ENCODE measurements at regions not wholly inside any gene's neighbourhood (a gene's known extent, or its start where the extent isn't known, plus 50 kb on each side); places are given as distances from the start of the nearest gene placed in this dataset.
"Not testable (repeated sequence)": the region's sequence is repeated elsewhere in the genome, so short reads cannot be mapped to it uniquely, and the experiment has no call there.

DNA sequence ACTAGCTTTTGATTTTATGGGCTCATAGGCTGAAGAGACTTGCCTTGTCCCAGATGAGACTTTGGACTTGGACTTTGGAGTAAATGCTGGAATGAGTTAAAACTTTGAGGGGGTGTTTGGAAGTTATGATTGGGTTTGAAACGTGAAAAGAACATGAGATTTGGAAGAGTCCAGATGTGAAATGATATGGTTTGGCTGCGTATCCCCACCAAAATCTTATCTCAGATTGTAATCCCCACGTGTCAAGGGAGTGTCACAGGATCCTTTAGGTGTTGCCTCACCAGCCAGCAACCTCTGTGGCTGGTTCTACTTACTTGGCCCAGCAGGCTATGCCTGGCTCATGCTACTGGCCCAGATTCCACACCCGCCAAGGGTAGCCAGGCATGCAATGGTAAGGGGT lies 119.6 kb upstream of the NPY start:
- CTCF ChIA-PET (ENCODE audit: partially characterized antibody) = no interaction called here
- POLR2A ChIA-PET (ENCODE audit: partially characterized antibody) = no interaction called here
- Histone ChIP-seq H3K27ac (ENCODE audit: low read depth, low read length) (no peak overlapping the region), H3K9me3 (ENCODE audit: control insufficient read depth in 1 of 2, low read length in 2 of 2) (no peaks in the 10 kb centered on the region), H3K4me3 (ENCODE audit: low read length in 2 of 2) (no peak overlapping the region), H3K27me3 (ENCODE audit: insufficient read depth, low read length) (no peaks in the 10 kb centered on the region), H3K4me1 (ENCODE audit: insufficient read depth, low read length) (no peaks in the 10 kb centered on the region), H3K36me3 (ENCODE audit: insufficient read depth, low read length) (no peaks in the 10 kb centered on the region)
- no peak for DNase-seq
- Mint-ChIP-seq H3K4me1 (no peaks in the 10 kb centered on the region), H3K27me3 (peaks cover 0 to 2% of the 10 kb centered on the region in 2 donors), H3K4me3 (no peak overlapping the region), H3K27ac (no peak overlapping the region), H3K36me3 (no peaks in the 10 kb centered on the region), H3K9me3 (peaks cover 0 to 6% (median 0%) of the 10 kb centered on the region in 8 donors)
- intact Hi-C loops (cut with micrococcal nuclease) = no loop called here

DNA sequence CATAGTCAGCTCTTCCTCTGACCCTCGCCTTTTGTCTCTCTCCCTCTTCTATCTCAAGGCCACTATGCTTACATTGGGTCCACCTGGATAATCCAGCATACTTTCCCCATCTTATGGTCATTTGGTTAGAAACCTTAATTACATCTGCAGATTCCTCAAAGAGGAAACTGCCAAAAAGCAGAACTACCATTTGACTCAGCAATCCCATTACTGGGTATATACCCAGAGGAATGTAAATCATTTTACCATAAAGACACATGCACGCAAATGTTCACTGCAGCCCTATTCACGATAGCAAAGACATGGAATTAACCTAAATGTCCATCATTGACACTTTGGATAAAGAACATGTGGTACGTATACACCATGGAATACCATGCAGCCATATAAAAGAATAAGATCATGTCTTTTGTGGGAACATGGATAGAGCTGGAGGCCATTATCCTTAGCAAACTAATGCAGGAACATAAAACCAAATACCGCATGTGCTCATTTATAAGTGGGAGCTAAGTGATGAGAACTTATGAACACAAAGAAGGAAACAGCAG lies 114.8 kb upstream of the NPY start:
- no peak overlapping the region for H3K27ac Mint-ChIP-seq
- Histone ChIP-seq H3K36me3 (ENCODE audit: insufficient read depth, low read length) (no peaks in the 10 kb centered on the region), H3K27ac (ENCODE audit: low read depth, low read length) (no peak overlapping the region), H3K4me3 (ENCODE audit: low read length in 2 of 2) (no peak overlapping the region), H3K9me3 (ENCODE audit: control insufficient read depth in 1 of 2, low read length in 2 of 2) (no peaks in the 10 kb centered on the region), H3K27me3 (ENCODE audit: insufficient read depth, low read length) (no peaks in the 10 kb centered on the region), H3K4me1 (ENCODE audit: insufficient read depth, low read length) (no peaks in the 10 kb centered on the region)
- ChIA-PET CTCF (ENCODE audit: partially characterized antibody) (no interaction called here), POLR2A (ENCODE audit: partially characterized antibody) (no interaction called here)
- H3K4me1 Mint-ChIP-seq = no peaks in the 10 kb centered on the region
- H3K9me3 Mint-ChIP-seq = peaks cover 0 to 4% (median 0%) of the 10 kb centered on the region in 8 donors
- intact Hi-C loops (cut with micrococcal nuclease) = no loop called here
- no peaks in the 10 kb centered on the region for H3K36me3 Mint-ChIP-seq
- DNase-seq = no peak
- H3K4me3 Mint-ChIP-seq = no peak overlapping the region
- peaks cover 0 to 2% of the 10 kb centered on the region in 2 donors for H3K27me3 Mint-ChIP-seq

DNA sequence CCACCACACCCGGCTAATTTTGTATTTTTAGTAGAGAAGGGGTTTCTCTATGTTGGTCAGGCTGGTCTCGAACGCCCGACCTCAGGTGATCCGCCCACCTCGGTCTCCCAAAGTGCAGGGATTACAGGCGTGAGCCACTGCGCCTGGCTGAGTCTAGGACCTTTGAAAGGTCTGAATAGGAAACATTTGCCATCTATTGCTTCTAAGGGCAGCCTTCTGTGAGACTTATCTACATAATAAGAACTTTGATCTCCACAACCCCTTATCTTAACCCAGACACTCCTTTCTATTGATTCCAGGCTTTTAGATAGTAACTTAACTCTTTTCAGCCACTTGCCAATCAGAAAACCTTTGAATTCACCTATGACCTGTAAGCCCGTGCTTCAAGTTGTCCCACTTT lies 112.0 kb upstream of the NPY start:
- H3K4me1 Mint-ChIP-seq; CTCF ChIA-PET (ENCODE audit: partially characterized antibody); H3K36me3 Mint-ChIP-seq; DNase-seq; H3K27me3 Mint-ChIP-seq; POLR2A ChIA-PET (ENCODE audit: partially characterized antibody); H3K4me3 Mint-ChIP-seq; H3K27me3 ChIP-seq (ENCODE audit: insufficient read depth, low read length); H3K36me3 ChIP-seq (ENCODE audit: insufficient read depth, low read length); H3K4me3 ChIP-seq (ENCODE audit: low read length in 2 of 2); H3K27ac Mint-ChIP-seq; H3K9me3 Mint-ChIP-seq; H3K4me1 ChIP-seq (ENCODE audit: insufficient read depth, low read length); H3K9me3 ChIP-seq (ENCODE audit: control insufficient read depth in 1 of 2, low read length in 2 of 2); H3K27ac ChIP-seq (ENCODE audit: low read depth, low read length); intact Hi-C loops (cut with micrococcal nuclease): not testable (repeated sequence)

DNA sequence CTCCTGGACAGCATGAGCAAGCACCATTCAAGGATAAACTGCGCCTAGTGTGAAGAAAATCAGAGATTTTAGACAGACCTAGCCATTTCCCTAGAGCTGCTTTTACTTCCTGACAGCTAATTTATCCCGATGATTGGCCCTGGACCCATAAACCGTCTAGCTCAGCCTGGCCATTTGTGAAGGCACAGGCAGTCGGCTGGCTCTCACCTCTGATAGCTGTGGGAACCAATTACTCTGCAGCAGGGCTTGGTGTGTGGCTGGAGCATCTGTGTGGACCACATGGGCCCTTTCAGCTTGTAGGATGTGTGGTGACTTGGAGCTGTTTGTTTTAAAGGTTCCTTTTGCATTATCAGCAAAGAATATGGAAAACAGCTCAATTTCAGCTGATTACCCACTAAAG lies 111.1 kb upstream of the NPY start:
- H3K27ac ChIP-seq (ENCODE audit: low read depth, low read length) = no peak overlapping the region
- H3K4me3 ChIP-seq (ENCODE audit: low read length in 2 of 2) = no peak overlapping the region
- Mint-ChIP-seq H3K27ac (no peak overlapping the region), H3K4me1 (no peaks in the 10 kb centered on the region), H3K36me3 (no peaks in the 10 kb centered on the region), H3K4me3 (no peak overlapping the region), H3K9me3 (peaks cover 0 to 2% (median 0%) of the 10 kb centered on the region in 8 donors), H3K27me3 (peaks cover 0 to 1% of the 10 kb centered on the region in 2 donors)
- intact Hi-C loops (cut with micrococcal nuclease) = no loop called here
- no peaks in the 10 kb centered on the region for H3K9me3 ChIP-seq (ENCODE audit: control insufficient read depth in 1 of 2, low read length in 2 of 2)
- ChIA-PET CTCF (ENCODE audit: partially characterized antibody) (no interaction called here), POLR2A (ENCODE audit: partially characterized antibody) (no interaction called here)
- no peaks in the 10 kb centered on the region for H3K4me1 ChIP-seq (ENCODE audit: insufficient read depth, low read length)
- H3K36me3 ChIP-seq (ENCODE audit: insufficient read depth, low read length) = no peaks in the 10 kb centered on the region
- DNase-seq = no peak
- H3K27me3 ChIP-seq (ENCODE audit: insufficient read depth, low read length) = no peaks in the 10 kb centered on the region

- Histone ChIP-seq H3K27ac (ENCODE audit: low read depth, low read length) (no peak overlapping the region), H3K27me3 (ENCODE audit: insufficient read depth, low read length) (no peaks in the 10 kb centered on the region), H3K4me3 (ENCODE audit: low read length in 2 of 2) (no peak overlapping the region), H3K4me1 (ENCODE audit: insufficient read depth, low read length) (no peaks in the 10 kb centered on the region), H3K9me3 (ENCODE audit: control insufficient read depth in 1 of 2, low read length in 2 of 2) (no peaks in the 10 kb centered on the region), H3K36me3 (ENCODE audit: insufficient read depth, low read length) (no peaks in the 10 kb centered on the region)
- Mint-ChIP-seq H3K27ac (no peak overlapping the region), H3K4me1 (no peaks in the 10 kb centered on the region), H3K9me3 (no peaks in the 10 kb centered on the region), H3K36me3 (no peaks in the 10 kb centered on the region), H3K27me3 (peaks cover 0 to 1% of the 10 kb centered on the region in 2 donors), H3K4me3 (no peak overlapping the region)
- DNase-seq = no peak
- ChIA-PET CTCF (ENCODE audit: partially characterized antibody) (no interaction called here), POLR2A (ENCODE audit: partially characterized antibody) (no interaction called here)
- intact Hi-C loops (cut with micrococcal nuclease) = no loop called here
Measured at GRCh38 chr7:24175603-24176002, 108.4 kb upstream of the NPY start.

GRCh38 chr7:24178811-24179570 lies 105.0 kb upstream of the NPY start:
- no peaks in the 10 kb centered on the region for H3K9me3 ChIP-seq (ENCODE audit: control insufficient read depth in 1 of 2, low read length in 2 of 2)
- intact Hi-C loops (cut with micrococcal nuclease) = no loop called here
- Mint-ChIP-seq H3K4me3 (no peak overlapping the region), H3K36me3 (no peaks in the 10 kb centered on the region), H3K9me3 (no peaks in the 10 kb centered on the region), H3K27me3 (peaks cover 1% of the 10 kb centered on the region in 2 donors), H3K27ac (no peak overlapping the region), H3K4me1 (no peaks in the 10 kb centered on the region)
- H3K4me1 ChIP-seq (ENCODE audit: insufficient read depth, low read length) = no peaks in the 10 kb centered on the region
- DNase-seq = no peak
- no peaks in the 10 kb centered on the region for H3K36me3 ChIP-seq (ENCODE audit: insufficient read depth, low read length)
- ChIA-PET CTCF (ENCODE audit: partially characterized antibody) (no interaction called here), POLR2A (ENCODE audit: partially characterized antibody) (no interaction called here)
- no peak overlapping the region for H3K27ac ChIP-seq (ENCODE audit: low read depth, low read length)
- H3K27me3 ChIP-seq (ENCODE audit: insufficient read depth, low read length) = no peaks in the 10 kb centered on the region
- no peak overlapping the region for H3K4me3 ChIP-seq (ENCODE audit: low read length in 2 of 2)

GRCh38 chr7:24191362-24191761 lies 92.6 kb upstream of the NPY start:
- no peak overlapping the region for H3K4me3 ChIP-seq (ENCODE audit: low read length in 2 of 2)
- DNase-seq = no peak
- POLR2A ChIA-PET (ENCODE audit: partially characterized antibody) = no interaction called here
- no peaks in the 10 kb centered on the region for H3K36me3 ChIP-seq (ENCODE audit: insufficient read depth, low read length)
- Mint-ChIP-seq H3K36me3 (no peaks in the 10 kb centered on the region), H3K27me3 (peaks cover 1 to 3% of the 10 kb centered on the region in 2 donors), H3K4me1 (no peaks in the 10 kb centered on the region), H3K9me3 (peaks cover 0 to 8% (median 0%) of the 10 kb centered on the region in 8 donors), H3K4me3 (no peak overlapping the region), H3K27ac (no peak overlapping the region)
- no peaks in the 10 kb centered on the region for H3K4me1 ChIP-seq (ENCODE audit: insufficient read depth, low read length)
- H3K27me3 ChIP-seq (ENCODE audit: insufficient read depth, low read length) = no peaks in the 10 kb centered on the region
- CTCF ChIA-PET (ENCODE audit: partially characterized antibody) = no interaction called here
- H3K9me3 ChIP-seq (ENCODE audit: control insufficient read depth in 1 of 2, low read length in 2 of 2) = no peaks in the 10 kb centered on the region
- no peak overlapping the region for H3K27ac ChIP-seq (ENCODE audit: low read depth, low read length)
- intact Hi-C loops (cut with micrococcal nuclease) = no loop called here

Data from CD4-positive, alpha-beta memory T cell (primary cell).